Colonic mucosa (tissue), 4 donors: ENCODE measurements at regions not wholly inside any gene's neighbourhood (a gene's known extent, or its start where the extent isn't known, plus 50 kb on each side); places are given as distances from the start of the nearest gene placed in this dataset.
A peak's percentile ranks its signal among the peaks of the same experiment; 100 is the strongest.

Experiments used
- DNase-seq: peaks from one replicate; pipeline ENCODE4 v3.0.0-alpha.2; 2020
- H3K27ac ChIP-seq: fragments of 200-600 bp; one replicate; pipeline ENCODE4 v1.8.0; 2021
- H3K27me3 ChIP-seq: fragments of 200-600 bp; one replicate; pipeline ENCODE4 v1.8.0; 2021
- H3K36me3 ChIP-seq: fragments of 200-600 bp; one replicate; pipeline ENCODE4 v1.8.0; 2021
- H3K4me1 ChIP-seq: fragments of 200-600 bp; one replicate; pipeline ENCODE4 v1.8.0; 2021; ENCODE audit warnings: mild to moderate bottlenecking
- H3K4me3 ChIP-seq: fragments of 200-600 bp; one replicate; pipeline ENCODE4 v1.8.0; 2021
- H3K9ac ChIP-seq, 2 donors: one replicate each; pipeline ENCODE4 v1.7.0; 2013; ENCODE audit warnings: control low read depth in 2 of 2, low read depth in 2 of 2, low read length in 2 of 2
- H3K9me3 ChIP-seq: fragments of 200-600 bp; one replicate; pipeline ENCODE4 v1.8.0; 2021
- CTCF ChIP-seq: fragments of 200-600 bp; IDR thresholded peaks from one replicate; pipeline ENCODE4 v1.8.0; 2022; ENCODE audit warnings: antibody characterized with exemption, mild to moderate bottlenecking
- intact Hi-C: fragments of 100-400 bp; cut with DNase I; formaldehyde crosslinking; loops from one replicate; pipeline ENCODE4 v1.14.1; 2022
- donor health status: healthy.
- donor health status: DM: no; HTN: no; CAD: no.
- donor health status: DM: no; HTN: no; CAD: no.

- H3K4me1 ChIP-seq: no peaks in the 10 kb centered on the region
- H3K9ac ChIP-seq: no peak overlapping the region
- DNase-seq: no peak
- H3K9me3 ChIP-seq: no peaks in the 10 kb centered on the region
- H3K4me3 ChIP-seq: no peak overlapping the region
- no peaks in the 10 kb centered on the region for H3K27me3 ChIP-seq
- no peaks in the 10 kb centered on the region for H3K36me3 ChIP-seq
- TF ChIP-seq CTCF: no peak
- intact Hi-C loops: no loop called here
- no peak overlapping the region for H3K27ac ChIP-seq
Observed at GRCh38 chr12:85573635-85574214, 262.5 kb downstream of the RASSF9 start.

GRCh38 chr12:85574291-85574690 is 261.9 kb downstream of the RASSF9 start:
- no peaks in the 10 kb centered on the region for H3K27me3 ChIP-seq
- H3K9me3 ChIP-seq: no peaks in the 10 kb centered on the region
- TF ChIP-seq CTCF: no peak
- H3K9ac ChIP-seq: no peak overlapping the region
- H3K4me3 ChIP-seq: no peak overlapping the region
- intact Hi-C loops: no loop called here
- no peaks in the 10 kb centered on the region for H3K36me3 ChIP-seq
- H3K4me1 ChIP-seq: no peaks in the 10 kb centered on the region
- H3K27ac ChIP-seq: no peak overlapping the region
- DNase-seq: no peak

GRCh38 chr12:85575120-85576096 is 260.8 kb downstream of the RASSF9 start:
- no peaks in the 10 kb centered on the region for H3K4me1 ChIP-seq
- no peaks in the 10 kb centered on the region for H3K36me3 ChIP-seq
- no peaks in the 10 kb centered on the region for H3K9me3 ChIP-seq
- H3K27me3 ChIP-seq: no peaks in the 10 kb centered on the region
- no peak overlapping the region for H3K9ac ChIP-seq
- intact Hi-C loops: loop anchor here (5.0 kb wide), 1 partner anchor 297 kb away; the partner anchor contains the start of gene NTS
- DNase-seq: peak; percentile 32
- H3K4me3 ChIP-seq: no peak overlapping the region
- TF ChIP-seq CTCF: peak; percentile 50
- H3K27ac ChIP-seq: no peak overlapping the region

- Histone ChIP-seq H3K9ac (no peak overlapping the region), H3K36me3 (no peaks in the 10 kb centered on the region), H3K4me3 (no peak overlapping the region), H3K9me3 (no peaks in the 10 kb centered on the region), H3K4me1 (no peaks in the 10 kb centered on the region), H3K27ac (no peak overlapping the region), H3K27me3 (no peaks in the 10 kb centered on the region)
- TF ChIP-seq CTCF: no peak
- intact Hi-C loops: no loop called here
- no peak for DNase-seq
Observed at GRCh38 chr12:85580562-85581168, 255.5 kb downstream of the RASSF9 start.

- Histone ChIP-seq H3K27me3 (no peaks in the 10 kb centered on the region), H3K4me3 (no peak overlapping the region), H3K4me1 (no peaks in the 10 kb centered on the region), H3K36me3 (no peaks in the 10 kb centered on the region), H3K27ac (no peak overlapping the region), H3K9ac (no peak overlapping the region), H3K9me3 (no peaks in the 10 kb centered on the region)
- DNase-seq: no peak
- no peak for TF ChIP-seq CTCF
- intact Hi-C loops: no loop called here
Observed at GRCh38 chr12:85587158-85587557, 249.1 kb downstream of the RASSF9 start.
